Common myeloid progenitor, CD34-positive (primary cell): ENCODE measurements at regions not wholly inside any gene's neighbourhood (a gene's known extent, or its start where the extent isn't known, plus 50 kb on each side); places are given as distances from the start of the nearest gene placed in this dataset.

Source experiments
- CTCF ChIA-PET: fragments of 350-600 bp; sonication (Branson Sonifier 250); formaldehyde crosslinking; loops from one replicate; lab custom pipeline; 2021; ENCODE audit warnings: antibody characterized with exemption; lab: Charles Lee
- POLR2A ChIA-PET: fragments of 350-600 bp; sonication (Branson Sonifier 250); formaldehyde crosslinking; loops from one replicate; lab custom pipeline; 2021; ENCODE audit warnings: antibody characterized with exemption; lab: Charles Lee
- DNase-seq, 3 donors: peaks; one replicate each; pipeline versions ENCODE4 v3.0.0 to v3.0.0-alpha.2; 2013
- H3K27ac ChIP-seq, 2 experiments: 1 replicate in 1 of 2; 2 replicates in 1 of 2; pipeline ENCODE4 v1.7.0; 2013; ENCODE audit warnings: inconsistent platforms in 2 of 2, low read length in 2 of 2, mild to moderate bottlenecking in 2 of 2, low read depth in 1 of 2, moderate library complexity in 1 of 2; ENCODE audit not compliant: severe bottlenecking in 2 of 2, insufficient read depth in 1 of 2, poor library complexity in 1 of 2
- H3K27me3 ChIP-seq, 5 experiments: replicated peaks in 2 of 5; 1 replicate in 3 of 5; 2 replicates in 2 of 5; pipeline versions ENCODE4 v1.6.1 to v1.7.0; 2013; ENCODE audit warnings: low read length in 4 of 5, mild to moderate bottlenecking in 2 of 5, moderate library complexity in 2 of 5, inconsistent platforms in 1 of 5; ENCODE audit not compliant: insufficient read depth in 5 of 5, control insufficient read depth in 4 of 5
- H3K36me3 ChIP-seq, 4 experiments: 1 replicate in 2 of 4; 2 replicates in 2 of 4; pipeline versions ENCODE4 v1.6.1 to v1.7.0; 2013; ENCODE audit warnings: low read length in 3 of 4, control low read depth in 1 of 4, mild to moderate bottlenecking in 1 of 4; ENCODE audit not compliant: control insufficient read depth in 4 of 4, insufficient read depth in 4 of 4
- H3K4me1 ChIP-seq, 4 experiments: 1 replicate in 3 of 4; 2 replicates in 1 of 4; pipeline versions ENCODE4 v1.6.1 to v1.7.1; 2013; ENCODE audit warnings: low read length in 3 of 4, mild to moderate bottlenecking in 3 of 4, control low read depth in 1 of 4, inconsistent platforms in 1 of 4, moderate library complexity in 1 of 4; ENCODE audit not compliant: control insufficient read depth in 4 of 4, insufficient read depth in 4 of 4; ENCODE audit errors: control extremely low read depth in 1 of 4
- H3K4me3 ChIP-seq, 7 experiments: 1 replicate in 4 of 7; 2 replicates in 3 of 7; pipeline versions ENCODE4 v1.5.1 to v1.7.0; 2013; ENCODE audit warnings: mild to moderate bottlenecking in 7 of 7, low read length in 6 of 7, moderate library complexity in 6 of 7, inconsistent platforms in 2 of 7, low read depth in 2 of 7, control low read depth in 1 of 7; ENCODE audit not compliant: insufficient read depth in 4 of 7, control insufficient read depth in 1 of 7; ENCODE audit errors: extremely low read depth in 1 of 7
- H3K9me3 ChIP-seq, 5 experiments: 1 replicate in 4 of 5; 2 replicates in 1 of 5; pipeline versions ENCODE4 v1.6.1 to v1.7.1; 2013; ENCODE audit warnings: low read length in 4 of 5, mild to moderate bottlenecking in 2 of 5, inconsistent platforms in 1 of 5, low read depth in 1 of 5, moderate library complexity in 1 of 5; ENCODE audit not compliant: control insufficient read depth in 4 of 5, insufficient read depth in 2 of 5; ENCODE audit errors: control extremely low read depth in 1 of 5
- WGBS: methylation state at CpG from one replicate; pipeline ENCODE4 v1.1.5; 2013; ENCODE audit not compliant: insufficient coverage; 5-methylcytosine and 5-hydroxymethylcytosine counted together

DNA sequence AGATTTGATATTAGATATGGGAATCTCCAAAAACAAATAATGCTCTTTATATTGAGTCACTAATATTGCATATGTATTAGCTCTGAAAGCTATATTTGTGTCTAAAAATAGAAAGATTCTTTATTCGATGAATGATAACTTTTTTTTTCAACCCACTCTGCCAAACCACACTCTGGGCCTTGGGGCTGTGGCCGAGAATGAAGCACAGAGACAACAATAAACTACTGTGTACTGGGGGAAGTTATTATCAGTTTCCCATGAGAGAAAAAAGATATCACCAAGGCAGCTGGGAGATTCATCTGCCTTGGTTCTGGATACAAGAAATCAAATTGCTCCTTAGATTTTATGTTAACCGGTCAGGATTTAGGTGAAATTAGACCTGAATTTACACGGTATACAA, 762.2 kb downstream of the SUCLG1 start:
- 100% methylated on average over 1 of the region's 4 CpGs for WGBS

DNA sequence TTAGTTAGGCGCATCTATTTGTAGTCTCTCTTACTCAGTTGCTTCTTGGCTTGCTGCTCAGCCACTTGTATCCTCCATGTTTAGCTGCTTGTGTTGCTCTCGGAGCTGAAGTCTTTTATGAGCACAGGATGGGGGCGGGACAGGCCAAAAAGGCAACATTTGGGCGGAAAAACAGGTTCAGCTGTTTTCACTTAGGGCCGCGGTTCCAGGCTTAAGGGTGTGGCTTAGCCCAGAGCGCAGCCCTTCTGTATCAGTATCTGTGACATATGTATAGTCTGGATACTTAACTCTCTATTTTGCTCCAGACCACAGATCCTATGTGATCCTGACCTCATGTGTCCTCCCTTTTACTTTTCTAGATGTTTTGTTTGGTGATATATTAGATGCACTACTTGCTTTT, 763.5 kb downstream of the SUCLG1 start:
- WGBS, result 93% methylated on average over 6 of the region's 7 CpGs
- no peak for DNase-seq
- no peak overlapping the region for H3K27ac ChIP-seq
- H3K36me3 ChIP-seq, result no peaks in the 10 kb centered on the region
- H3K27me3 ChIP-seq, result no peaks in the 10 kb centered on the region
- ChIA-PET CTCF (no interaction called here), POLR2A (no interaction called here)
- no peak overlapping the region for H3K4me3 ChIP-seq
- no peaks in the 10 kb centered on the region for H3K4me1 ChIP-seq
- no peaks in the 10 kb centered on the region for H3K9me3 ChIP-seq

More for the DNA sequence above, 762.2 kb downstream of the SUCLG1 start:
- Histone ChIP-seq H3K4me1 (no peaks in the 10 kb centered on the region), H3K27ac (no peak overlapping the region), H3K36me3 (no peaks in the 10 kb centered on the region), H3K27me3 (no peaks in the 10 kb centered on the region), H3K9me3 (no peaks in the 10 kb centered on the region), H3K4me3 (no peak overlapping the region)
- POLR2A ChIA-PET, result no interaction called here
- no peak for DNase-seq
- CTCF ChIA-PET, result no interaction called here

GRCh38 chr2:83695037-83695436, 764.0 kb downstream of the SUCLG1 start:
- DNase-seq, result no peak
- Histone ChIP-seq H3K4me3 (no peak overlapping the region), H3K9me3 (no peaks in the 10 kb centered on the region), H3K4me1 (no peaks in the 10 kb centered on the region), H3K27ac (no peak overlapping the region), H3K27me3 (no peaks in the 10 kb centered on the region), H3K36me3 (no peaks in the 10 kb centered on the region)
- WGBS, result 99% methylated on average over 11 of the region's 13 CpGs
- CTCF ChIA-PET, result no interaction called here
- POLR2A ChIA-PET, result no interaction called here

GRCh38 chr2:83689402-83689801, 769.7 kb downstream of the SUCLG1 start:
- H3K36me3 ChIP-seq, result no peaks in the 10 kb centered on the region
- CTCF ChIA-PET, result interaction anchor here (0.6 kb wide), 1 partner anchor 202 kb away, joined by 4 read pairs; no protein-coding TSS in a partner anchor
- H3K9me3 ChIP-seq, result no peaks in the 10 kb centered on the region
- DNase-seq, result no peak
- no peaks in the 10 kb centered on the region for H3K4me1 ChIP-seq
- no peaks in the 10 kb centered on the region for H3K27me3 ChIP-seq
- POLR2A ChIA-PET, result no interaction called here
- H3K4me3 ChIP-seq, result no peak overlapping the region
- no peak overlapping the region for H3K27ac ChIP-seq

GRCh38 chr2:83686863-83687262, 772.2 kb downstream of the SUCLG1 start:
- Histone ChIP-seq H3K27me3 (no peaks in the 10 kb centered on the region), H3K36me3 (no peaks in the 10 kb centered on the region), H3K4me3 (no peak overlapping the region), H3K4me1 (no peaks in the 10 kb centered on the region), H3K27ac (no peak overlapping the region), H3K9me3 (no peaks in the 10 kb centered on the region)
- POLR2A ChIA-PET, result no interaction called here
- DNase-seq, result no peak
- CTCF ChIA-PET, result no interaction called here

GRCh38 chr2:83674050-83674449, 785.0 kb downstream of the SUCLG1 start:
- Histone ChIP-seq H3K27me3 (no peaks in the 10 kb centered on the region), H3K9me3 (peaks cover 0 to 3% (median 0%) of the 10 kb centered on the region in 5 experiments), H3K36me3 (no peaks in the 10 kb centered on the region), H3K4me3 (no peak overlapping the region), H3K4me1 (no peaks in the 10 kb centered on the region), H3K27ac (no peak overlapping the region)
- POLR2A ChIA-PET, result no interaction called here
- no peak for DNase-seq
- 73% methylated on average over 2 of the region's 3 CpGs for WGBS
- CTCF ChIA-PET, result no interaction called here

DNA sequence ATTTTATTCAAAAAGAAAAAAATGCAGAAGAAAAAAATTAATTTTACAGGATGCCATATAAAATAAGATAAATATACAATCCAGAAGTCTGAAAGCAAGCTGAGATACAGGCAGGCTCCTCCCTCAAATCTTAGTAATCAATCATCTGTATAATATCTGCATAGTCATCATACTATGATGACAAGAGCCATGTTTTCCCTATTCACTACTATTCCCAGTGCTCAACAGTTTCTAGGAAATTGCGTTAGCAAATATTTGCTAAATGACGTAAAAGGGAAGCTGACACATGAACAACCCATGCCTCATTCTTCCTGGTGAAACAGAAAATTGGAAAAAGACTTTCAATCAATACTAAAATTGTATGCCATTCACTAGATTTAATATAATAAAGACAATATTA, 793.2 kb downstream of the SUCLG1 start:
- no CpG with 5 or more reads among the region's 2 CpGs for WGBS
- H3K9me3 ChIP-seq, result no peaks in the 10 kb centered on the region
- H3K27me3 ChIP-seq, result no peaks in the 10 kb centered on the region
- no peak overlapping the region for H3K4me3 ChIP-seq
- no peaks in the 10 kb centered on the region for H3K4me1 ChIP-seq
- DNase-seq, result no peak
- no peaks in the 10 kb centered on the region for H3K36me3 ChIP-seq
- ChIA-PET POLR2A (no interaction called here), CTCF (no interaction called here)
- no peak overlapping the region for H3K27ac ChIP-seq
